GM13976 (cell line): ENCODE measurements at regions not wholly inside any gene's neighbourhood (a gene's known extent, or its start where the extent isn't known, plus 50 kb on each side); places are given as distances from the start of the nearest gene placed in this dataset.

ENCODE experiments used
- DNase-seq: peaks from one replicate; pipeline ENCODE4 v3.0.0; 2012; ENCODE audit warnings: low spot score
- CTCF ChIP-seq: IDR thresholded peaks from 2 replicates; pipeline ENCODE4 v1.5.1; 2012; ENCODE audit warnings: borderline replicate concordance, mild to moderate bottlenecking; ENCODE audit not compliant: insufficient read depth; ENCODE audit errors: extremely low read depth, missing control alignments, control extremely low read depth
- in situ Hi-C: fragments of 300-500 bp; cut with MboI; formaldehyde crosslinking; loops from one replicate; pipeline ENCODE4 v1.12.0; 2022; ENCODE audit warnings: low sequenced_read_pairs, mixed read lengths, inconsistent platforms; ENCODE audit not compliant: unreplicated experiment

GRCh38 chr17:70644096-70644495 is 474.8 kb downstream of the KCNJ2 start:
- in situ Hi-C loops = no loop called here
- DNase-seq = no peak
- no peak for TF ChIP-seq CTCF

GRCh38 chr17:70646673-70647072 is 477.3 kb downstream of the KCNJ2 start:
- no peak for TF ChIP-seq CTCF
- in situ Hi-C loops = no loop called here
- no peak for DNase-seq

GRCh38 chr17:70648166-70648565 is 478.8 kb downstream of the KCNJ2 start:
- DNase-seq = no peak
- no peak for TF ChIP-seq CTCF
- in situ Hi-C loops = no loop called here

- no peak for DNase-seq
- in situ Hi-C loops = no loop called here
- no peak for TF ChIP-seq CTCF
Measured at GRCh38 chr17:70653850-70654249, 484.5 kb downstream of the KCNJ2 start.

GRCh38 chr17:70654706-70655105 is 485.4 kb downstream of the KCNJ2 start:
- in situ Hi-C loops = no loop called here
- DNase-seq = no peak
- no peak for TF ChIP-seq CTCF

- in situ Hi-C loops = no loop called here
- DNase-seq = no peak
Measured at GRCh38 chr17:70655176-70655958, 486.0 kb downstream of the KCNJ2 start.

More at GRCh38 chr17:70655176-70655958, 486.0 kb downstream of the KCNJ2 start:
- TF ChIP-seq CTCF = no peak
